WTC11 (cell line): ENCODE measurements at regions not wholly inside any gene's neighbourhood (a gene's known extent, or its start where the extent isn't known, plus 50 kb on each side); places are given as distances from the start of the nearest gene placed in this dataset.

Experiments used
- ATAC-seq: fragments of 200-7000 bp; cut with Tn5 transposase; 2 replicates; pipeline ENCODE4 v1.10.0; 2021; ENCODE audit warnings: mild to moderate bottlenecking, moderate library complexity
- CTCF ChIA-PET: fragments of 300-600 bp; sonication (Branson Sonifier 250); formaldehyde crosslinking; loops from one replicate; lab custom pipeline; 2021; ENCODE audit warnings: antibody characterized with exemption; lab: Charles Lee
- POLR2A ChIA-PET: fragments of 350-600 bp; sonication (Branson Sonifier 250); formaldehyde crosslinking; loops from one replicate; lab custom pipeline; 2021; ENCODE audit warnings: antibody characterized with exemption; lab: Charles Lee
- DNase-seq: peaks from one replicate; pipeline ENCODE4 v3.0.0; 2021; ENCODE audit warnings: low spot score
- H3K27ac Mint-ChIP-seq: 2 replicates; pipeline ENCODE4 v1.8.0; 2021; ENCODE audit warnings: mixed read lengths
- H3K27me3 Mint-ChIP-seq: 2 replicates; pipeline ENCODE4 v1.8.0; 2021; ENCODE audit warnings: low read depth, mild to moderate bottlenecking, moderate library complexity, mixed read lengths
- H3K36me3 Mint-ChIP-seq: 2 replicates; pipeline ENCODE4 v1.8.0; 2021; ENCODE audit warnings: mixed read lengths
- H3K4me1 Mint-ChIP-seq: 2 replicates; pipeline ENCODE4 v1.8.0; 2022; ENCODE audit warnings: mixed read lengths
- H3K4me3 Mint-ChIP-seq: 2 replicates; pipeline ENCODE4 v1.8.0; 2021; ENCODE audit warnings: mild to moderate bottlenecking, moderate library complexity, mixed read lengths
- H3K9me3 Mint-ChIP-seq: 2 replicates; pipeline ENCODE4 v1.8.0; 2021; ENCODE audit warnings: mixed read lengths
- AR ChIP-seq: fragments of 250-450 bp; sonication (Bioruptor Pico); IDR thresholded peaks from 2 replicates; pipeline ENCODE4 v1.9.0; 2021; ENCODE audit warnings: mild to moderate bottlenecking
- CDX4 ChIP-seq: fragments of 250-450 bp; sonication (Bioruptor Pico); IDR thresholded peaks from 2 replicates; pipeline ENCODE4 v1.9.0; 2021; ENCODE audit warnings: moderate library complexity, mild to moderate bottlenecking, inconsistent platforms, borderline replicate concordance
- E2F5 ChIP-seq: sonication (generic); formaldehyde crosslinking; IDR thresholded peaks from 2 replicates; pipeline ENCODE4 v1.8.1; 2022; ENCODE audit warnings: mild to moderate bottlenecking, moderate library complexity, missing genetic modification reagents
- ELF4 ChIP-seq: sonication (generic); formaldehyde crosslinking; IDR thresholded peaks from 2 replicates; pipeline ENCODE4 v1.8.1; 2022; ENCODE audit warnings: low read depth, mild to moderate bottlenecking, moderate library complexity, missing genetic modification reagents
- ERG ChIP-seq: fragments of 250-450 bp; sonication (Bioruptor Pico); IDR thresholded peaks from 2 replicates; pipeline ENCODE4 v1.8.0; 2021; ENCODE audit warnings: mild to moderate bottlenecking
- FOXP1 ChIP-seq: sonication (generic); formaldehyde crosslinking; IDR thresholded peaks from 2 replicates; pipeline ENCODE4 v1.8.0; 2022; ENCODE audit warnings: missing genetic modification reagents, mild to moderate bottlenecking, moderate library complexity, borderline replicate concordance
- HMGA2 ChIP-seq: fragments of 250-450 bp; sonication (Bioruptor Pico); IDR thresholded peaks from 2 replicates; pipeline ENCODE4 v1.4.0; 2021; ENCODE audit warnings: mild to moderate bottlenecking, moderate library complexity
- IRF2 ChIP-seq: sonication (generic); formaldehyde crosslinking; IDR thresholded peaks from 2 replicates; pipeline ENCODE4 v1.8.0; 2022; ENCODE audit warnings: low read depth, missing genetic modification reagents, borderline replicate concordance
- JUN ChIP-seq: sonication (generic); formaldehyde crosslinking; IDR thresholded peaks from 2 replicates; pipeline ENCODE4 v1.8.0; 2023; ENCODE audit warnings: mild to moderate bottlenecking, missing genetic modification reagents
- MLX ChIP-seq: sonication (generic); formaldehyde crosslinking; IDR thresholded peaks from 2 replicates; pipeline ENCODE4 v1.8.1; 2023; ENCODE audit warnings: mild to moderate bottlenecking, missing genetic modification reagents, moderate library complexity
- NR3C1 ChIP-seq: sonication (generic); formaldehyde crosslinking; conservative IDR thresholded peaks from 2 replicates; pipeline ENCODE4 v1.8.1; 2023; ENCODE audit warnings: low read depth, mild to moderate bottlenecking, missing genetic modification reagents
- RORB ChIP-seq: fragments of 250-450 bp; sonication (Bioruptor Pico); IDR thresholded peaks from 2 replicates; pipeline ENCODE4 v1.9.0; 2021; ENCODE audit warnings: mild to moderate bottlenecking
- STAT6 ChIP-seq: sonication (generic); formaldehyde crosslinking; conservative IDR thresholded peaks from 2 replicates; pipeline ENCODE4 v1.8.1; 2023; ENCODE audit warnings: mild to moderate bottlenecking, low read depth, missing genetic modification reagents, moderate library complexity
- TP53 ChIP-seq: sonication (generic); formaldehyde crosslinking; IDR thresholded peaks from 2 replicates; pipeline ENCODE4 v1.8.1; 2023; ENCODE audit warnings: mild to moderate bottlenecking, missing genetic modification reagents
- USF2 ChIP-seq: sonication (generic); formaldehyde crosslinking; IDR thresholded peaks from 2 replicates; pipeline ENCODE4 v1.8.1; 2023; ENCODE audit warnings: mild to moderate bottlenecking, missing genetic modification reagents, moderate library complexity
- ZBTB43 ChIP-seq: sonication (generic); formaldehyde crosslinking; IDR thresholded peaks from 2 replicates; pipeline ENCODE4 v1.8.1; 2023; ENCODE audit warnings: mild to moderate bottlenecking, missing genetic modification reagents
- ZMAT4 ChIP-seq: fragments of 250-450 bp; sonication (Bioruptor Pico); IDR thresholded peaks from 2 replicates; pipeline ENCODE4 v1.9.0; 2021; ENCODE audit warnings: mild to moderate bottlenecking
- ZNF396 ChIP-seq: fragments of 250-450 bp; sonication (Bioruptor Pico); IDR thresholded peaks from 2 replicates; pipeline ENCODE4 v1.8.0; 2021; ENCODE audit warnings: mild to moderate bottlenecking, moderate library complexity, borderline replicate concordance

GRCh38 chr1:30151119-30151518 is 572.3 kb downstream of the MATN1 start:
- H3K4me1 Mint-ChIP-seq: peaks cover 17% of the 10 kb centered on the region
- CTCF ChIA-PET: no interaction called here
- peaks cover 64% of the 10 kb centered on the region for H3K9me3 Mint-ChIP-seq
- DNase-seq (no peak), ATAC-seq (no peak)
- no peak overlapping the region for H3K27ac Mint-ChIP-seq
- POLR2A ChIA-PET: interaction anchor here (0.7 kb wide), 1 partner anchor 186 kb away, joined by 3 read pairs; no protein-coding TSS in a partner anchor
- no peak overlapping the region for H3K4me3 Mint-ChIP-seq
- TF ChIP-seq MLX (CRISPR knock-in tag) (no peak), JUN (no peak), ERG (no peak), TP53 (CRISPR knock-in tag) (no peak), AR (no peak), ZBTB43 (CRISPR knock-in tag) (no peak), E2F5 (CRISPR knock-in tag) (no peak), STAT6 (CRISPR knock-in tag) (no peak), RORB (no peak), ZMAT4 (CRISPR knock-in tag) (no peak), FOXP1 (no peak), ZNF396 (CRISPR knock-in tag) (no peak), HMGA2 (no peak), USF2 (CRISPR knock-in tag) (no peak), ELF4 (CRISPR knock-in tag) (no peak), IRF2 (CRISPR knock-in tag) (no peak), NR3C1 (CRISPR knock-in tag) (no peak), CDX4 (CRISPR knock-in tag) (no peak)
- peaks cover 42% of the 10 kb centered on the region for H3K36me3 Mint-ChIP-seq
- peaks cover 16% of the 10 kb centered on the region for H3K27me3 Mint-ChIP-seq
